Breast epithelium (tissue), 3 donors: ENCODE measurements at regions not wholly inside any gene's neighbourhood (a gene's known extent, or its start where the extent isn't known, plus 50 kb on each side); places are given as distances from the start of the nearest gene placed in this dataset.

ENCODE experiments used
- POLR2AphosphoS5 ChIP-seq, 3 donors: sonication (generic); formaldehyde crosslinking; IDR thresholded peaks; one replicate each; pipeline ENCODE4 v1.6.1; 2017; ENCODE audit warnings: antibody characterized with exemption in 3 of 3
- TF ChIP-seq, protein P1 (sequence below), 3 donors: fragments of 450-650 bp; IDR thresholded peaks; one replicate each; pipeline ENCODE4 v1.5.1; 2016 to 2017; ENCODE audit warnings: antibody characterized with exemption in 3 of 3, mild to moderate bottlenecking in 3 of 3, moderate library complexity in 3 of 3

DNA sequence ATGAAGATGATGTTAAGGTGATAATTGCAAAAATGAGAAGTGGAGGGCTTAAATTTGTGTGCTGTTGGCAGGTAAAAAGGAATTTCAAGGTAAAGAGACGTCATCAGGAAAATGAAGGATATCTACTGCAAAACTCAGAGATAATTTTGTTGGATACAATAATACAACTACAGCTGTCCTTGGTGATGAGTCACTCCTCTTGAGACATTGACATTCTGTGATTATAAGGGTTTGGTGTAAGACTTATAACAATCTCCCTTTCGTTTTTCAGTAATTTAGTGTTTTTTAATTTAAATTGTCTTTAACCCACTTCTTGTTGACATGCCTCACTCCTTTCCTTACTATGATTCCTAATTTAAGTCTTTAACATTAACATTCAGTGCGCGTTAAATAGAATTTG lies 1074.1 kb upstream of the SLIT2 start:
- TF ChIP-seq, protein P1, sequence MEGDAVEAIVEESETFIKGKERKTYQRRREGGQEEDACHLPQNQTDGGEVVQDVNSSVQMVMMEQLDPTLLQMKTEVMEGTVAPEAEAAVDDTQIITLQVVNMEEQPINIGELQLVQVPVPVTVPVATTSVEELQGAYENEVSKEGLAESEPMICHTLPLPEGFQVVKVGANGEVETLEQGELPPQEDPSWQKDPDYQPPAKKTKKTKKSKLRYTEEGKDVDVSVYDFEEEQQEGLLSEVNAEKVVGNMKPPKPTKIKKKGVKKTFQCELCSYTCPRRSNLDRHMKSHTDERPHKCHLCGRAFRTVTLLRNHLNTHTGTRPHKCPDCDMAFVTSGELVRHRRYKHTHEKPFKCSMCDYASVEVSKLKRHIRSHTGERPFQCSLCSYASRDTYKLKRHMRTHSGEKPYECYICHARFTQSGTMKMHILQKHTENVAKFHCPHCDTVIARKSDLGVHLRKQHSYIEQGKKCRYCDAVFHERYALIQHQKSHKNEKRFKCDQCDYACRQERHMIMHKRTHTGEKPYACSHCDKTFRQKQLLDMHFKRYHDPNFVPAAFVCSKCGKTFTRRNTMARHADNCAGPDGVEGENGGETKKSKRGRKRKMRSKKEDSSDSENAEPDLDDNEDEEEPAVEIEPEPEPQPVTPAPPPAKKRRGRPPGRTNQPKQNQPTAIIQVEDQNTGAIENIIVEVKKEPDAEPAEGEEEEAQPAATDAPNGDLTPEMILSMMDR (IDR thresholded peaks at IDR 0.05): no peak
- TF ChIP-seq POLR2AphosphoS5 (IDR thresholded peaks at IDR 0.05): no peak
